ENCODE measurements at regions not wholly inside any gene's neighbourhood (a gene's known extent, or its start where the extent isn't known, plus 50 kb on each side); places are given as distances from the start of the nearest gene placed in this dataset.
"Not testable (repeated sequence)": the region's sequence is repeated elsewhere in the genome, so short reads cannot be mapped to it uniquely, and the experiment has no call there.

- TF ChIP-seq CTCF (IDR thresholded peaks at IDR 0.05 in 4 of 5, conservative IDR thresholded peaks at IDR 0.05 in 1 of 5) (no peak), POLR2A (IDR thresholded peaks at IDR 0.05) (no peak)
- in situ Hi-C loops (cut with MboI; ENCODE audit: low sequenced_read_pairs in 4 of 4) (no loop called here), intact Hi-C loops (cut with DNase I; ENCODE audit: low total_unique reads) (no loop called here)
- Histone ChIP-seq H3K4me3 (no peak overlapping the region), H3K27me3 (no peaks in the 10 kb centered on the region), H3K36me3 (no peaks in the 10 kb centered on the region), H3K9me3 (no peaks in the 10 kb centered on the region), H3K4me1 (no peaks in the 10 kb centered on the region), H3K27ac (no peak overlapping the region)
- no peak for ATAC-seq
- no peak for DNase-seq
Measured at GRCh38 chr5:111615054-111615453, 102.7 kb upstream of the STARD4 start.

GRCh38 chr5:111612013-111612630, 99.8 kb upstream of the STARD4 start:
- H3K27me3 ChIP-seq; intact Hi-C loops (cut with DNase I; ENCODE audit: low total_unique reads); H3K9me3 ChIP-seq; ATAC-seq; in situ Hi-C loops (cut with MboI; ENCODE audit: low sequenced_read_pairs in 4 of 4); H3K27ac ChIP-seq; H3K36me3 ChIP-seq; H3K4me1 ChIP-seq; H3K4me3 ChIP-seq; DNase-seq: not testable (repeated sequence)

- Histone ChIP-seq H3K4me3 (no peak overlapping the region), H3K36me3 (no peaks in the 10 kb centered on the region), H3K27ac (no peak overlapping the region), H3K27me3 (no peaks in the 10 kb centered on the region), H3K9me3 (no peaks in the 10 kb centered on the region), H3K4me1 (no peaks in the 10 kb centered on the region)
- intact Hi-C loops (cut with DNase I; ENCODE audit: low total_unique reads) (no loop called here), in situ Hi-C loops (cut with MboI; ENCODE audit: low sequenced_read_pairs in 4 of 4) (no loop called here)
- no peak for DNase-seq
- no peak for ATAC-seq
- TF ChIP-seq CTCF (IDR thresholded peaks at IDR 0.05 in 4 of 5, conservative IDR thresholded peaks at IDR 0.05 in 1 of 5) (no peak), POLR2A (IDR thresholded peaks at IDR 0.05) (no peak)
Measured at GRCh38 chr5:111606194-111606593, 93.9 kb upstream of the STARD4 start.

- no peaks in the 10 kb centered on the region for H3K27me3 ChIP-seq
- no peaks in the 10 kb centered on the region for H3K9me3 ChIP-seq
- intact Hi-C loops (cut with DNase I; ENCODE audit: low total_unique reads): no loop called here
- ATAC-seq (no peak), DNase-seq (no peak)
- no peaks in the 10 kb centered on the region for H3K4me1 ChIP-seq
- TF ChIP-seq POLR2A (IDR thresholded peaks at IDR 0.05): no peak
- no peak for TF ChIP-seq CTCF (IDR thresholded peaks at IDR 0.05 in 4 of 5, conservative IDR thresholded peaks at IDR 0.05 in 1 of 5)
- no peak overlapping the region for H3K27ac ChIP-seq
- no peaks in the 10 kb centered on the region for H3K36me3 ChIP-seq
- in situ Hi-C loops (cut with MboI; ENCODE audit: low sequenced_read_pairs in 4 of 4): no loop called here
- no peak overlapping the region for H3K4me3 ChIP-seq
Measured at GRCh38 chr5:111603446-111603827, 91.1 kb upstream of the STARD4 start.

GRCh38 chr5:111602817-111603445, 90.6 kb upstream of the STARD4 start:
- H3K4me3 ChIP-seq: no peak overlapping the region
- DNase-seq: no peak
- no peaks in the 10 kb centered on the region for H3K4me1 ChIP-seq
- no peaks in the 10 kb centered on the region for H3K27me3 ChIP-seq
- intact Hi-C loops (cut with DNase I; ENCODE audit: low total_unique reads): no loop called here
- in situ Hi-C loops (cut with MboI; ENCODE audit: low sequenced_read_pairs in 4 of 4): no loop called here
- TF ChIP-seq POLR2A (IDR thresholded peaks at IDR 0.05): no peak
- TF ChIP-seq CTCF (IDR thresholded peaks at IDR 0.05 in 4 of 5, conservative IDR thresholded peaks at IDR 0.05 in 1 of 5): no peak
- H3K27ac ChIP-seq: no peak overlapping the region
- ATAC-seq: no peak
- H3K36me3 ChIP-seq: no peaks in the 10 kb centered on the region
- H3K9me3 ChIP-seq: no peaks in the 10 kb centered on the region

Data from gastrocnemius medialis (tissue), 4 donors.